ENCODE measurements at regions not wholly inside any gene's neighbourhood (a gene's known extent, or its start where the extent isn't known, plus 50 kb on each side); places are given as distances from the start of the nearest gene placed in this dataset.

DNA sequence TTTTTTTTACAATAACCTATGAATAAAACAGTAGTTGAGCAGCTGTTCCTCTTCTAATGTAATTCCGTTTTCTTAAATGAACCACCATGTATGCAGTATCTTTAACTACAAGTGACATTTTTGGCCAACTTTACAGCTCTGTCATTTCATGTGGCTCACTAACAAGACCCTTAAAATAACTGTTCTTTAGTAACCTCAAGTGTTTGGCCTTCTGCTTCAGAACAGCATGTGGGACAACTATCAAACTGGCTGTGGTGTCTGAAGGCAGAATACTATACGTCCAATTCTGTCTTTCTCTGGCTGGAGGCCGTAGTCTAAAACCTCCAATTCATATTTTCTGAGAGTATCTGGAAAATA is 391.4 kb downstream of the NNT start:
- Mint-ChIP-seq H3K4me3 (no peak overlapping the region), H3K27ac (no peak overlapping the region), H3K9me3 (peaks cover 0 to 7% (median 0%) of the 10 kb centered on the region in 7 donors), H3K27me3 (ENCODE audit: low read depth in 3 of 3) (no peaks in the 10 kb centered on the region), H3K36me3 (no peaks in the 10 kb centered on the region), H3K4me1 (no peaks in the 10 kb centered on the region)
- no peak overlapping the region for H3K4me3 ChIP-seq (replicated peaks in 1 of 3; ENCODE audit: low read depth in 2 of 3, low read length in 3 of 3)
- no CpG with 5 or more reads among the region's 3 CpGs for WGBS (ENCODE audit: insufficient coverage)
- TF ChIP-seq, protein P1, sequence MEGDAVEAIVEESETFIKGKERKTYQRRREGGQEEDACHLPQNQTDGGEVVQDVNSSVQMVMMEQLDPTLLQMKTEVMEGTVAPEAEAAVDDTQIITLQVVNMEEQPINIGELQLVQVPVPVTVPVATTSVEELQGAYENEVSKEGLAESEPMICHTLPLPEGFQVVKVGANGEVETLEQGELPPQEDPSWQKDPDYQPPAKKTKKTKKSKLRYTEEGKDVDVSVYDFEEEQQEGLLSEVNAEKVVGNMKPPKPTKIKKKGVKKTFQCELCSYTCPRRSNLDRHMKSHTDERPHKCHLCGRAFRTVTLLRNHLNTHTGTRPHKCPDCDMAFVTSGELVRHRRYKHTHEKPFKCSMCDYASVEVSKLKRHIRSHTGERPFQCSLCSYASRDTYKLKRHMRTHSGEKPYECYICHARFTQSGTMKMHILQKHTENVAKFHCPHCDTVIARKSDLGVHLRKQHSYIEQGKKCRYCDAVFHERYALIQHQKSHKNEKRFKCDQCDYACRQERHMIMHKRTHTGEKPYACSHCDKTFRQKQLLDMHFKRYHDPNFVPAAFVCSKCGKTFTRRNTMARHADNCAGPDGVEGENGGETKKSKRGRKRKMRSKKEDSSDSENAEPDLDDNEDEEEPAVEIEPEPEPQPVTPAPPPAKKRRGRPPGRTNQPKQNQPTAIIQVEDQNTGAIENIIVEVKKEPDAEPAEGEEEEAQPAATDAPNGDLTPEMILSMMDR (IDR thresholded peaks at IDR 0.05), result no peak
- H3K4me1 ChIP-seq (ENCODE audit: control insufficient read depth in 1 of 2, insufficient read depth in 2 of 2, low read length in 2 of 2), result no peaks in the 10 kb centered on the region
- no peaks in the 10 kb centered on the region for H3K79me2 ChIP-seq (ENCODE audit: insufficient read depth, low read length)
- DNase-seq, result no peak
- no peaks in the 10 kb centered on the region for H3K36me3 ChIP-seq (replicated peaks in 1 of 2; ENCODE audit: control insufficient read depth in 1 of 2, insufficient read depth in 2 of 2, low read length in 2 of 2)
- no peaks in the 10 kb centered on the region for H4K20me1 ChIP-seq (ENCODE audit: insufficient read depth, low read length)
- peaks cover 10 to 35% of the 10 kb centered on the region in 2 donors for H3K9me3 ChIP-seq (replicated peaks in 1 of 2; ENCODE audit: control insufficient read depth in 1 of 2, insufficient read depth in 1 of 2, low read length in 2 of 2)
- no peaks in the 10 kb centered on the region for H3K27me3 ChIP-seq (ENCODE audit: control insufficient read depth in 2 of 2, insufficient read depth in 2 of 2, low read length in 2 of 2)
- no peak overlapping the region for H2AFZ ChIP-seq (ENCODE audit: insufficient read depth, low read depth, low read length, poor library complexity, severe bottlenecking)
- intact Hi-C loops (cut with micrococcal nuclease), result no loop called here
- no peak overlapping the region for H3K27ac ChIP-seq (ENCODE audit: low read depth in 1 of 2, low read length in 2 of 2)
- H3K9ac ChIP-seq (ENCODE audit: insufficient read depth, low read length, poor library complexity, severe bottlenecking), result no peak overlapping the region
- no peak overlapping the region for H3K4me2 ChIP-seq (replicated peaks; ENCODE audit: extremely low read depth, low read length, poor library complexity, severe bottlenecking)

DNA sequence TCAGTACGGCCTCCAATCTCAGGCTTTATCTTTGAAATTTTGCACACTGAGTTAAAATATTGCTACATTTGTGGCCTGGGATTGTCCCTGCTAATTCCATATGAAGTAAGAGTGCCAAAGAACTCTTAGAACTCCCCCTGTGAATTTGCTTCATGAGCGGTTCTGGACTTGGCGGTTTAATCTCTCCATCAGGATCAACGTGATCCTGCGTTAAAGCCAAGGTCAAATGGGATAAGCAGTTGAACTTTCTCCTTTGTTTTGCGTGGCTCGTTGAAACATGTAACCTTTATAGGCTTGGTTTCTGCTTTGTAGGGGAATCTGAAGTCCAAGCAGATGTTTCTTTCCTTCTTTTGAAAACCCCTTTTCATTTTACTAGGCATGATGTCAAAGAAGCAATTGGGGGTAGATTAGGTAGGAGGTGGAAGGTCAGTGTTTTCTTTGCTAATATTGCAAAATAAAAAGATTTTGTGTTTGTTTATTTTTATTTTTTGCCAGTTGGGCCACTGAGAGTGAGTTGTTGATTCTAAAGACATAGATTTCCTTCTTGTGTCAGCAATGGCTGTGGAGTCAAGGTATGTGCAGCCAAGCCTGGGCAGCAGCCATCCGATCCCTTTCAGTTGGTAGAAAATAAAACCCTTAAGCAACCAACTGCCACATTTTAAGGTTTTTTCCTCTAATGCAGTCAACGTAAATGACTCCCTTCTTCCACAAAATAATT is 390.8 kb downstream of the NNT start:
- Mint-ChIP-seq H3K4me3 (no peak overlapping the region), H3K36me3 (no peaks in the 10 kb centered on the region), H3K4me1 (no peaks in the 10 kb centered on the region), H3K27ac (no peak overlapping the region), H3K9me3 (peaks cover 0 to 7% (median 0%) of the 10 kb centered on the region in 7 donors), H3K27me3 (ENCODE audit: low read depth in 3 of 3) (no peaks in the 10 kb centered on the region)
- Histone ChIP-seq H3K4me2 (replicated peaks; ENCODE audit: extremely low read depth, low read length, poor library complexity, severe bottlenecking) (no peak overlapping the region), H3K4me3 (replicated peaks in 1 of 3; ENCODE audit: low read depth in 2 of 3, low read length in 3 of 3) (no peak overlapping the region), H3K27me3 (ENCODE audit: control insufficient read depth in 2 of 2, insufficient read depth in 2 of 2, low read length in 2 of 2) (no peaks in the 10 kb centered on the region), H3K27ac (ENCODE audit: low read depth in 1 of 2, low read length in 2 of 2) (no peak overlapping the region), H3K4me1 (ENCODE audit: control insufficient read depth in 1 of 2, insufficient read depth in 2 of 2, low read length in 2 of 2) (no peaks in the 10 kb centered on the region), H2AFZ (ENCODE audit: insufficient read depth, low read depth, low read length, poor library complexity, severe bottlenecking) (no peak overlapping the region), H4K20me1 (ENCODE audit: insufficient read depth, low read length) (no peaks in the 10 kb centered on the region), H3K9me3 (replicated peaks in 1 of 2; ENCODE audit: control insufficient read depth in 1 of 2, insufficient read depth in 1 of 2, low read length in 2 of 2) (peaks cover 10 to 35% of the 10 kb centered on the region in 2 donors), H3K9ac (ENCODE audit: insufficient read depth, low read length, poor library complexity, severe bottlenecking) (no peak overlapping the region), H3K36me3 (replicated peaks in 1 of 2; ENCODE audit: control insufficient read depth in 1 of 2, insufficient read depth in 2 of 2, low read length in 2 of 2) (no peaks in the 10 kb centered on the region), H3K79me2 (ENCODE audit: insufficient read depth, low read length) (no peaks in the 10 kb centered on the region)
- intact Hi-C loops (cut with micrococcal nuclease), result no loop called here
- no peak for DNase-seq
- TF ChIP-seq, protein P1 (IDR thresholded peaks at IDR 0.05), result no peak
- 91% methylated on average over 6 of the region's 9 CpGs for WGBS (ENCODE audit: insufficient coverage)
